HepG2 (cell line): ENCODE measurements at regions not wholly inside any gene's neighbourhood (a gene's known extent, or its start where the extent isn't known, plus 50 kb on each side); places are given as distances from the start of the nearest gene placed in this dataset.

Experiments
- ATAC-seq: fragments of 200-7000 bp; cut with Tn5 transposase; 3 replicates; pipeline ENCODE4 v1.9.1; 2020; ENCODE audit warnings: mild to moderate bottlenecking, moderate library complexity
- BruUV-seq: library from RNA; stranded (reverse); fragments of 400-500 nt; replicated peaks from 2 replicates; lab custom pipeline; 2021; lab: Mats Ljungman, UMichigan
- CTCF ChIA-PET: fragments of 300-600 bp; formaldehyde crosslinking; extraction: SDS; loops from one replicate; lab custom pipeline; 2021; ENCODE audit warnings: low total read pairs, inconsistent platforms, low intra/inter-chr PET ratio; lab: Yijun Ruan, JAX
- POLR2A ChIA-PET: fragments of 350-600 bp; sonication (Branson Sonifier 250); formaldehyde crosslinking; loops from one replicate; lab custom pipeline; 2020; ENCODE audit warnings: antibody characterized with exemption, inconsistent platforms; lab: Yijun Ruan, JAX
- DNase-seq: peaks from one replicate; pipeline ENCODE4 v3.0.0-alpha.2; 2015; ENCODE audit warnings: low spot score
- FAIRE-seq: peaks from 3 replicates; lab custom pipeline; 2011; peaks lifted over from hg19 to GRCh38; lab: Jason Lieb, UNC
- H2AFZ ChIP-seq: one replicate; pipeline ENCODE4 v1.6.1; 2011; ENCODE audit warnings: low read length, inconsistent platforms
- H3K27ac ChIP-seq: fragments of 300-600 bp; 3 replicates; pipeline ENCODE4 v1.8.0; 2011; ENCODE audit warnings: mixed run types, mild to moderate bottlenecking, mixed read lengths, low read length, inconsistent platforms; ENCODE audit not compliant: insufficient read depth; ENCODE audit errors: extremely low read length
- H3K27me3 ChIP-seq, 2 experiments: fragments of 200-600 bp in 1 of 2; 2 replicates in 1 of 2; 3 replicates in 1 of 2; pipeline versions ENCODE4 v1.6.0 to v1.8.0; 2011; ENCODE audit warnings: low read length in 2 of 2, mild to moderate bottlenecking in 2 of 2, moderate library complexity in 2 of 2, inconsistent platforms in 1 of 2; ENCODE audit not compliant: insufficient read depth in 2 of 2, control insufficient read depth in 1 of 2
- H3K36me3 ChIP-seq, 2 experiments: fragments of 200-600 bp in 1 of 2; replicated peaks in 1 of 2; 2 replicates in 1 of 2; 3 replicates in 1 of 2; pipeline versions ENCODE4 v1.5.1 to v1.8.0; 2011; ENCODE audit warnings: low read length in 2 of 2, inconsistent platforms in 1 of 2; ENCODE audit not compliant: insufficient read depth in 2 of 2, control insufficient read depth in 1 of 2
- H3K4me1 ChIP-seq: 2 replicates; pipeline ENCODE4 v1.5.1; 2012; ENCODE audit warnings: low read length, inconsistent platforms; ENCODE audit not compliant: insufficient read depth
- H3K4me2 ChIP-seq: 2 replicates; pipeline ENCODE4 v1.6.0; 2011; ENCODE audit warnings: low read depth, low read length, inconsistent platforms
- H3K4me3 ChIP-seq, 3 experiments: fragments of 200-600 bp in 1 of 3; sonication (generic), shearing (Covaris generic) in 1 of 3; replicated peaks in 1 of 3; 2 replicates each; pipeline ENCODE4 v1.5.1; 2011 to 2016; ENCODE audit warnings: low read length in 3 of 3, inconsistent platforms in 2 of 3, low read depth in 2 of 3, mild to moderate bottlenecking in 2 of 3, control low read depth in 1 of 3, mixed read lengths in 1 of 3; ENCODE audit not compliant: insufficient read depth in 1 of 3
- H3K79me2 ChIP-seq: one replicate; pipeline ENCODE4 v1.6.1; 2011; ENCODE audit warnings: low read length, inconsistent platforms; ENCODE audit not compliant: insufficient read depth
- H3K9ac ChIP-seq: 2 replicates; pipeline ENCODE4 v1.6.0; 2011; ENCODE audit warnings: mild to moderate bottlenecking, low read depth, low read length, inconsistent platforms; ENCODE audit not compliant: insufficient read depth
- H3K9me3 ChIP-seq: 2 replicates; pipeline ENCODE4 v1.5.1; 2012; ENCODE audit warnings: mild to moderate bottlenecking, low read length
- H4K20me1 ChIP-seq: 2 replicates; pipeline ENCODE4 v1.6.0; 2011; ENCODE audit warnings: inconsistent platforms, mild to moderate bottlenecking, low read length, moderate library complexity; ENCODE audit not compliant: insufficient read depth
- GATAD2A ChIP-seq: IDR thresholded peaks from 2 replicates; pipeline ENCODE4 v1.6.1; 2016
- GFI1 ChIP-seq: sonication (generic); formaldehyde crosslinking; IDR thresholded peaks from 2 replicates; pipeline ENCODE4 v1.5.0; 2020; ENCODE audit warnings: missing genetic modification reagents, mild to moderate bottlenecking, borderline replicate concordance
- GPN1 ChIP-seq: sonication (generic); formaldehyde crosslinking; IDR thresholded peaks from 2 replicates; pipeline ENCODE4 v1.5.1; 2020; ENCODE audit warnings: missing genetic modification reagents, borderline replicate concordance
- HIVEP1 ChIP-seq: sonication (generic); formaldehyde crosslinking; IDR thresholded peaks from 2 replicates; pipeline ENCODE4 v1.4.0; 2020; ENCODE audit warnings: mild to moderate bottlenecking, missing genetic modification reagents
- ISX ChIP-seq: sonication (generic); formaldehyde crosslinking; conservative IDR thresholded peaks from 2 replicates; pipeline ENCODE4 v1.5.0; 2020; ENCODE audit warnings: missing genetic modification reagents
- MXI1 ChIP-seq: IDR thresholded peaks from 3 replicates; pipeline ENCODE4 v1.6.1; 2012; ENCODE audit warnings: low read depth, low read length, inconsistent platforms, borderline replicate concordance
- RARG ChIP-seq: sonication (generic); formaldehyde crosslinking; IDR thresholded peaks from 2 replicates; pipeline ENCODE4 v1.4.0; 2020; ENCODE audit warnings: low read depth, mild to moderate bottlenecking, missing genetic modification reagents
- SP1 ChIP-seq, 2 experiments: fragments of 450-650 bp in 1 of 2; sonication (generic) in 1 of 2; formaldehyde crosslinking in 1 of 2; IDR thresholded peaks; 2 replicates each; pipeline versions ENCODE4 v1.4.0 to v1.6.1; 2016 to 2020; ENCODE audit warnings: missing genetic modification reagents in 1 of 2
- SRSF4 ChIP-seq: fragments of 200-400 bp; formaldehyde crosslinking; IDR thresholded peaks from one replicate; pipeline ENCODE4 v1.6.1; 2018; ENCODE audit warnings: mild to moderate bottlenecking, low read depth, low read length, moderate library complexity; ENCODE audit not compliant: poor library complexity, severe bottlenecking
- U2AF1 ChIP-seq: fragments of 200-400 bp; formaldehyde crosslinking; optimal IDR thresholded peaks from 2 replicates; pipeline ENCODE3; 2017; ENCODE audit warnings: mild to moderate bottlenecking, low read depth, low read length
- ZFP82 ChIP-seq: sonication (generic); formaldehyde crosslinking; IDR thresholded peaks from 2 replicates; pipeline ENCODE4 v1.5.1; 2020; ENCODE audit warnings: mild to moderate bottlenecking, missing genetic modification reagents, borderline replicate concordance
- ZNF136 ChIP-seq: sonication (generic); formaldehyde crosslinking; IDR thresholded peaks from 2 replicates; pipeline ENCODE4 v1.8.1; 2022; ENCODE audit warnings: low read depth, mild to moderate bottlenecking, moderate library complexity, missing genetic modification reagents
- ZNF572 ChIP-seq: sonication (generic); formaldehyde crosslinking; IDR thresholded peaks from 2 replicates; pipeline ENCODE4 v1.5.1; 2020; ENCODE audit warnings: mild to moderate bottlenecking, missing genetic modification reagents
- WGBS: methylation state at CpG from one replicate; pipeline ENCODE4 v1.1.6; 2017; ENCODE audit warnings: low lambda C conversion rate; 5-methylcytosine and 5-hydroxymethylcytosine counted together
- in situ Hi-C: cut with HindIII; loops from 2 replicates; pipeline ENCODE4 v1.10.0; 2017; ENCODE audit warnings: low pct_unique_long_range_greater_than_20kb; ENCODE audit not compliant: extremely low pct_ligation_motif_present
- intact Hi-C: fragments of 100-400 bp; cut with micrococcal nuclease; formaldehyde crosslinking; loops from one replicate; pipeline ENCODE4 v1.10.0; 2022; ENCODE audit not compliant: unreplicated experiment
- TF ChIP-seq, protein P1 (sequence below): sonication (generic); formaldehyde crosslinking; IDR thresholded peaks from 2 replicates; pipeline ENCODE4 v1.9.0; 2021; ENCODE audit warnings: missing genetic modification reagents, borderline replicate concordance
- TF ChIP-seq, protein P2 (sequence below): sonication (generic); formaldehyde crosslinking; conservative IDR thresholded peaks from 2 replicates; pipeline ENCODE4 v1.4.0; 2020; ENCODE audit warnings: missing genetic modification reagents

DNA sequence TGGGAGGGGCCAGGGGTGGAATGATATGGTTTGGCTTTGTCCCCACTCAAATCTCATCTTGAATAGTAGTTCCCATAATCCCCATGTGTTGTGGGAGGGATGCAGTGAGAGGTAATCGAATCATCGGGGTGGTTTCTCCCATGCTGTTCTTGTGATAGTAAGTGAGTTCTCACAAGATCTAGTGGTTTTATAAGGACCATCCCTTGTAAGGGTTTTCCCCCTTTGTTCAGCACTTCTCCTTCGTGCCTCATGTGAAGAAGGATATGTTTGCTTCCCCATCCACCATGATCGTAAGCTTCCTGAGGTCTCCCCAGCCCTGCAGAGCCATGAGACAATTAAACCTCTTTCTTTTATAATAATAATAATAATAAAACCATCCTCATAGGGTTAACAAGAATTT is 53.4 kb upstream of the PRNP start (continued):
- no peak for TF ChIP-seq ZNF136 (CRISPR knock-in tag)
- TF ChIP-seq, all 625 proteins: peak for 0

DNA sequence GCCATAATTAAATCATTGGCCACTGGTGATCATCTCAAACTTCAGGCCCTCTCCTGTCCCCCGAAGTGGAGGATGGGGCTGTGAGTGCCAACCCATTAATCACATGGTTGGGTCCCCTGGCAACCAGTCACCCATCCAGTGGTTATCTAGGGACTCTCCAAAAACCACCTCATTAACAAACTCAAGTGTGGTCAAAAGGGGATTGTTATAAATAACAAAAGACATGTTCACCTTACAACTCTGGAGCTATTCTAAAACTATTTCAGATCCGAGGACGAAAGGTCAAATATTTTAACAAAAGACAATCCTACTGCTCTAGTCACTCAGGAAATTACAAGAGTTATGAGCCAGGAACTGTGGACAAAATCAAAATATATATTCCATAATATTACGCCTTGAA is 60.0 kb upstream of the PRNP start:
- Histone ChIP-seq H3K4me3 (no peak overlapping the region), H2AFZ (no peak overlapping the region), H3K4me2 (no peak overlapping the region), H3K79me2 (no peaks in the 10 kb centered on the region), H3K36me3 (no peaks in the 10 kb centered on the region), H3K4me1 (peaks cover 16% of the 10 kb centered on the region), H3K9me3 (no peaks in the 10 kb centered on the region), H3K27me3 (peaks cover 0 to 9% of the 10 kb centered on the region in 2 experiments; a peak in 1 of 5 replicates), H3K27ac (no peak overlapping the region), H4K20me1 (no peaks in the 10 kb centered on the region), H3K9ac (no peak overlapping the region)
- FAIRE-seq (no peak), DNase-seq (no peak), ATAC-seq (no peak)
- intact Hi-C loops, result no loop called here
- ChIA-PET CTCF (no interaction called here), POLR2A (no interaction called here)
- TF ChIP-seq HIVEP1 (no peak), GFI1 (no peak), SRSF4 (no peak), SP1 (IDR thresholded peaks at IDR 0.05) (no peak), SP1 (CRISPR knock-in tag; IDR thresholded peaks at IDR 0.05) (no peak), GPN1 (CRISPR knock-in tag) (no peak), GATAD2A (CRISPR knock-in tag) (no peak), ZFP82 (CRISPR knock-in tag) (no peak)
- in situ Hi-C loops, result no loop called here
- BruUV-seq, result no TSS peak
- 50% methylated on average over 4 of the region's 4 CpGs for WGBS

DNA sequence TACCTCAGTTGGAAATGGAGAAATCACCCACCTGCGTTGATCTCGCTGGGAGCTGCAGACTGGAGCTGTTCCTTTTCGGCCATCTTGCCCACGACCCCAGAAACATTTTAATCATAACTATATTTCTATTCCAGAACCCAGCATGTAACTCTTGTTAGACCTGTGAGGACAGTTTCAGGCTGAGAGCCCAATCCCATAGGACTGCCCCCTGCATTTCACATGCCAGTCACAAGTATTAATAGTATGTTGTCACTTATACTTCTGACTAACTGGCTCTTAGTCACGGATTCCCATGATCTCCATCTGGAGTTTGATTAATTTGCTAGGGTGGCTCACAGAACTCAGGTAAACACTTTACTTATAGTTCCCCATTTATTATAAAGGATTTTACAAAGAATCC is 60.6 kb upstream of the PRNP start:
- ChIA-PET CTCF (no interaction called here), POLR2A (no interaction called here)
- Histone ChIP-seq H3K4me1 (peaks cover 16% of the 10 kb centered on the region), H3K4me3 (no peak overlapping the region), H4K20me1 (no peaks in the 10 kb centered on the region), H3K9ac (no peak overlapping the region), H3K4me2 (peak overlapping the region; percentile 48), H3K36me3 (no peaks in the 10 kb centered on the region), H3K79me2 (no peaks in the 10 kb centered on the region), H3K27ac (no peak overlapping the region), H3K9me3 (no peaks in the 10 kb centered on the region), H2AFZ (no peak overlapping the region), H3K27me3 (peaks cover 0 to 9% of the 10 kb centered on the region in 2 experiments; a peak in 1 of 5 replicates)
- in situ Hi-C loops (no loop called here), intact Hi-C loops (no loop called here)
- BruUV-seq, result no TSS peak
- DNase-seq (no peak), FAIRE-seq (no peak), ATAC-seq (no peak)
- WGBS, result 46% methylated on average over 5 of the region's 5 CpGs
- TF ChIP-seq, protein P1, sequence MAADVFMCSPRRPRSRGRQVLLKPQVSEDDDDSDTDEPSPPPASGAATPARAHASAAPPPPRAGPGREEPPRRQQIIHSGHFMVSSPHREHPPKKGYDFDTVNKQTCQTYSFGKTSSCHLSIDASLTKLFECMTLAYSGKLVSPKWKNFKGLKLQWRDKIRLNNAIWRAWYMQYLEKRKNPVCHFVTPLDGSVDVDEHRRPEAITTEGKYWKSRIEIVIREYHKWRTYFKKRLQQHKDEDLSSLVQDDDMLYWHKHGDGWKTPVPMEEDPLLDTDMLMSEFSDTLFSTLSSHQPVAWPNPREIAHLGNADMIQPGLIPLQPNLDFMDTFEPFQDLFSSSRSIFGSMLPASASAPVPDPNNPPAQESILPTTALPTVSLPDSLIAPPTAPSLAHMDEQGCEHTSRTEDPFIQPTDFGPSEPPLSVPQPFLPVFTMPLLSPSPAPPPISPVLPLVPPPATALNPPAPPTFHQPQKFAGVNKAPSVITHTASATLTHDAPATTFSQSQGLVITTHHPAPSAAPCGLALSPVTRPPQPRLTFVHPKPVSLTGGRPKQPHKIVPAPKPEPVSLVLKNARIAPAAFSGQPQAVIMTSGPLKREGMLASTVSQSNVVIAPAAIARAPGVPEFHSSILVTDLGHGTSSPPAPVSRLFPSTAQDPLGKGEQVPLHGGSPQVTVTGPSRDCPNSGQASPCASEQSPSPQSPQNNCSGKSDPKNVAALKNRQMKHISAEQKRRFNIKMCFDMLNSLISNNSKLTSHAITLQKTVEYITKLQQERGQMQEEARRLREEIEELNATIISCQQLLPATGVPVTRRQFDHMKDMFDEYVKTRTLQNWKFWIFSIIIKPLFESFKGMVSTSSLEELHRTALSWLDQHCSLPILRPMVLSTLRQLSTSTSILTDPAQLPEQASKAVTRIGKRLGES (CRISPR knock-in tag), result no peak
- TF ChIP-seq MXI1 (no peak), ISX (CRISPR knock-in tag) (no peak), ZNF572 (CRISPR knock-in tag) (no peak), RARG (CRISPR knock-in tag) (0 out of 2 replicates have a peak, but pooled peaks have one; percentile 41), U2AF1 (no peak)
- TF ChIP-seq, protein P2, sequence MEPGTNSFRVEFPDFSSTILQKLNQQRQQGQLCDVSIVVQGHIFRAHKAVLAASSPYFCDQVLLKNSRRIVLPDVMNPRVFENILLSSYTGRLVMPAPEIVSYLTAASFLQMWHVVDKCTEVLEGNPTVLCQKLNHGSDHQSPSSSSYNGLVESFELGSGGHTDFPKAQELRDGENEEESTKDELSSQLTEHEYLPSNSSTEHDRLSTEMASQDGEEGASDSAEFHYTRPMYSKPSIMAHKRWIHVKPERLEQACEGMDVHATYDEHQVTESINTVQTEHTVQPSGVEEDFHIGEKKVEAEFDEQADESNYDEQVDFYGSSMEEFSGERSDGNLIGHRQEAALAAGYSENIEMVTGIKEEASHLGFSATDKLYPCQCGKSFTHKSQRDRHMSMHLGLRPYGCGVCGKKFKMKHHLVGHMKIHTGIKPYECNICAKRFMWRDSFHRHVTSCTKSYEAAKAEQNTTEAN (CRISPR knock-in tag), result no peak
